ENCODE measurements at regions not wholly inside any gene's neighbourhood (a gene's known extent, or its start where the extent isn't known, plus 50 kb on each side); places are given as distances from the start of the nearest gene placed in this dataset.

- ChIA-PET POLR2A (no interaction called here), CTCF (interaction anchor here (1.4 kb wide), 1 partner anchor 24 kb away, joined by 4 read pairs; no protein-coding TSS in a partner anchor)
- no peak for DNase-seq (ENCODE audit: low read depth, low spot score)
- TF ChIP-seq CTCF (IDR thresholded peaks at IDR 0.05; ENCODE audit: insufficient read depth, low read length, missing control alignments) = no peak
- H3K4me3 ChIP-seq (ENCODE audit: low read depth, low read length) = no peak overlapping the region
Measured at GRCh38 chr2:18889565-18890332, 300.4 kb upstream of the NT5C1B start.

- no peak for TF ChIP-seq CTCF (IDR thresholded peaks at IDR 0.05; ENCODE audit: insufficient read depth, low read length, missing control alignments)
- ChIA-PET POLR2A (no interaction called here), CTCF (no interaction called here)
- DNase-seq (ENCODE audit: low read depth, low spot score) = no peak
- no peak overlapping the region for H3K4me3 ChIP-seq (ENCODE audit: low read depth, low read length)
Measured at GRCh38 chr2:18885457-18885856, 296.1 kb upstream of the NT5C1B start.

- ChIA-PET CTCF (interaction anchor here (1.0 kb wide), 1 partner anchor 480 kb away, joined by 4 read pairs; no protein-coding TSS in a partner anchor), POLR2A (no interaction called here)
- no peak overlapping the region for H3K4me3 ChIP-seq (ENCODE audit: low read depth, low read length)
- DNase-seq (ENCODE audit: low read depth, low spot score) = no peak
- no peak for TF ChIP-seq CTCF (IDR thresholded peaks at IDR 0.05; ENCODE audit: insufficient read depth, low read length, missing control alignments)
Measured at GRCh38 chr2:18883616-18884456, 294.5 kb upstream of the NT5C1B start.

GRCh38 chr2:18871430-18871829 lies 282.1 kb upstream of the NT5C1B start:
- TF ChIP-seq CTCF (IDR thresholded peaks at IDR 0.05; ENCODE audit: insufficient read depth, low read length, missing control alignments) = no peak
- H3K4me3 ChIP-seq (ENCODE audit: low read depth, low read length) = no peak overlapping the region
- no peak for DNase-seq (ENCODE audit: low read depth, low spot score)
- CTCF ChIA-PET = no interaction called here
- POLR2A ChIA-PET = no interaction called here

- ChIA-PET POLR2A (no interaction called here), CTCF (interaction anchor here (1.5 kb wide), 1 partner anchor 15 kb away, joined by 5 read pairs; no protein-coding TSS in a partner anchor)
- no peak for TF ChIP-seq CTCF (IDR thresholded peaks at IDR 0.05; ENCODE audit: insufficient read depth, low read length, missing control alignments)
- no peak overlapping the region for H3K4me3 ChIP-seq (ENCODE audit: low read depth, low read length)
- DNase-seq (ENCODE audit: low read depth, low spot score) = no peak
Measured at GRCh38 chr2:18870307-18870706, 280.9 kb upstream of the NT5C1B start.

GRCh38 chr2:18861951-18862350 lies 272.6 kb upstream of the NT5C1B start:
- DNase-seq (ENCODE audit: low read depth, low spot score) = no peak
- POLR2A ChIA-PET = no interaction called here
- no peak overlapping the region for H3K4me3 ChIP-seq (ENCODE audit: low read depth, low read length)
- no peak for TF ChIP-seq CTCF (IDR thresholded peaks at IDR 0.05; ENCODE audit: insufficient read depth, low read length, missing control alignments)
- CTCF ChIA-PET = no interaction called here
